T-helper 17 cell (primary cell): ENCODE measurements at regions not wholly inside any gene's neighbourhood (a gene's known extent, or its start where the extent isn't known, plus 50 kb on each side); places are given as distances from the start of the nearest gene placed in this dataset.
A peak's percentile ranks its signal among the peaks of the same experiment; 100 is the strongest.
"Not testable (repeated sequence)": the region's sequence is repeated elsewhere in the genome, so short reads cannot be mapped to it uniquely, and the experiment has no call there.

Experiments used
- ATAC-seq: fragments of 150-1000 bp; cut with Tn5 transposase; 2 replicates; pipeline ENCODE4 v1.10.0; 2021; ENCODE audit warnings: mild to moderate bottlenecking, moderate library complexity
- DNase-seq, 3 donors: peaks; one replicate each; pipeline versions ENCODE4 v3.0.0 to v3.0.0-alpha.2; 2020 to 2021
- H3K9me3 ChIP-seq: one replicate; pipeline ENCODE4 v1.7.0; 2013; ENCODE audit warnings: low read length, mild to moderate bottlenecking; ENCODE audit not compliant: control insufficient read depth, poor library complexity, severe bottlenecking
- H3K27ac Mint-ChIP-seq: one replicate; pipeline ENCODE4 v1.8.0; 2022; ENCODE audit warnings: mild to moderate bottlenecking, moderate library complexity, mixed read lengths
- H3K27me3 Mint-ChIP-seq: one replicate; pipeline ENCODE4 v1.8.0; 2022; ENCODE audit warnings: mixed read lengths
- H3K36me3 Mint-ChIP-seq: one replicate; pipeline ENCODE4 v1.8.0; 2022; ENCODE audit warnings: low read depth, mixed read lengths
- H3K4me1 Mint-ChIP-seq: one replicate; pipeline ENCODE4 v1.8.0; 2022; ENCODE audit warnings: mild to moderate bottlenecking, mixed read lengths
- H3K4me3 Mint-ChIP-seq: one replicate; pipeline ENCODE4 v1.8.0; 2022; ENCODE audit warnings: mild to moderate bottlenecking, moderate library complexity, mixed read lengths

- Mint-ChIP-seq H3K36me3 (no peaks in the 10 kb centered on the region), H3K27ac (no peak overlapping the region), H3K27me3 (peaks cover 61% of the 10 kb centered on the region), H3K4me3 (no peak overlapping the region), H3K4me1 (peaks cover 2% of the 10 kb centered on the region)
- ATAC-seq = no peak
- DNase-seq = no peak
- no peaks in the 10 kb centered on the region for H3K9me3 ChIP-seq
These were observed 94.6 kb downstream of the PMAIP1 start for GRCh38 chr18:59994357-59994756.

GRCh38 chr18:59993560-59993959 is 93.8 kb downstream of the PMAIP1 start:
- Mint-ChIP-seq H3K36me3 (no peaks in the 10 kb centered on the region), H3K4me3 (no peak overlapping the region), H3K4me1 (peaks cover 2% of the 10 kb centered on the region), H3K27ac (no peak overlapping the region), H3K27me3 (peaks cover 57% of the 10 kb centered on the region)
- no peak for DNase-seq
- ATAC-seq = no peak
- no peaks in the 10 kb centered on the region for H3K9me3 ChIP-seq

- no peaks in the 10 kb centered on the region for H3K9me3 ChIP-seq
- no peak overlapping the region for H3K4me3 Mint-ChIP-seq
- H3K36me3 Mint-ChIP-seq = no peaks in the 10 kb centered on the region
- DNase-seq (no peak), ATAC-seq (no peak)
- peaks cover 2% of the 10 kb centered on the region for H3K4me1 Mint-ChIP-seq
- peaks cover 52% of the 10 kb centered on the region for H3K27me3 Mint-ChIP-seq
- no peak overlapping the region for H3K27ac Mint-ChIP-seq
These were observed 90.5 kb downstream of the PMAIP1 start for GRCh38 chr18:59990121-59990823.

GRCh38 chr18:59988098-59988706 is 88.4 kb downstream of the PMAIP1 start:
- Mint-ChIP-seq H3K4me3 (no peak overlapping the region), H3K27me3 (peaks cover 42% of the 10 kb centered on the region), H3K4me1 (peaks cover 2% of the 10 kb centered on the region), H3K36me3 (no peaks in the 10 kb centered on the region), H3K27ac (no peak overlapping the region)
- no peaks in the 10 kb centered on the region for H3K9me3 ChIP-seq
- peak in 1 of 3 donors; percentile 21 for DNase-seq
- ATAC-seq = peak; percentile 62

GRCh38 chr18:59987102-59987501 is 87.3 kb downstream of the PMAIP1 start:
- ATAC-seq (no peak), DNase-seq (no peak)
- Mint-ChIP-seq H3K4me3 (no peak overlapping the region), H3K27me3 (peaks cover 31% of the 10 kb centered on the region), H3K27ac (no peak overlapping the region), H3K4me1 (peaks cover 2% of the 10 kb centered on the region), H3K36me3 (no peaks in the 10 kb centered on the region)
- no peaks in the 10 kb centered on the region for H3K9me3 ChIP-seq

- Mint-ChIP-seq H3K27me3 (peaks cover 30% of the 10 kb centered on the region), H3K36me3 (no peaks in the 10 kb centered on the region)
These were observed 86.3 kb downstream of the PMAIP1 start for GRCh38 chr18:59986139-59986538.

GRCh38 chr18:59985289-59985688 is 85.5 kb downstream of the PMAIP1 start:
- Mint-ChIP-seq H3K4me1 (no peaks in the 10 kb centered on the region), H3K27me3 (peaks cover 33% of the 10 kb centered on the region), H3K36me3 (no peaks in the 10 kb centered on the region), H3K4me3 (no peak overlapping the region), H3K27ac (no peak overlapping the region)
- DNase-seq = no peak
- no peak for ATAC-seq
- H3K9me3 ChIP-seq = no peaks in the 10 kb centered on the region

More at GRCh38 chr18:59986139-59986538, 86.3 kb downstream of the PMAIP1 start:
- ATAC-seq = no peak
- no peak overlapping the region for H3K27ac Mint-ChIP-seq
- no peak overlapping the region for H3K4me3 Mint-ChIP-seq
- H3K9me3 ChIP-seq = no peaks in the 10 kb centered on the region
- H3K4me1 Mint-ChIP-seq = peaks cover 2% of the 10 kb centered on the region
- DNase-seq = no peak

- Mint-ChIP-seq H3K27ac (no peak overlapping the region), H3K4me1 (no peaks in the 10 kb centered on the region), H3K4me3 (no peak overlapping the region), H3K36me3 (no peaks in the 10 kb centered on the region), H3K27me3 (peaks cover 26% of the 10 kb centered on the region)
- no peaks in the 10 kb centered on the region for H3K9me3 ChIP-seq
- ATAC-seq (no peak), DNase-seq (no peak)
These were observed 83.7 kb downstream of the PMAIP1 start for GRCh38 chr18:59983506-59983905.

- H3K4me3 Mint-ChIP-seq = no peak overlapping the region
- no peaks in the 10 kb centered on the region for H3K9me3 ChIP-seq
- ATAC-seq = no peak
- no peak for DNase-seq
- H3K36me3 Mint-ChIP-seq = no peaks in the 10 kb centered on the region
- H3K4me1 Mint-ChIP-seq = no peaks in the 10 kb centered on the region
- peaks cover 17% of the 10 kb centered on the region for H3K27me3 Mint-ChIP-seq
- H3K27ac Mint-ChIP-seq = no peak overlapping the region
These were observed 80.4 kb downstream of the PMAIP1 start for GRCh38 chr18:59980188-59980637.

GRCh38 chr18:59971871-59972428 is 72.2 kb downstream of the PMAIP1 start:
- Mint-ChIP-seq H3K4me3 (no peak overlapping the region), H3K27me3 (peaks cover 31% of the 10 kb centered on the region), H3K4me1 (peaks cover 4% of the 10 kb centered on the region), H3K36me3 (peaks cover 7% of the 10 kb centered on the region), H3K27ac (no peak overlapping the region)
- H3K9me3 ChIP-seq = no peaks in the 10 kb centered on the region
- ATAC-seq (no peak), DNase-seq (no peak)

GRCh38 chr18:59971144-59971543 is 71.3 kb downstream of the PMAIP1 start:
- peaks cover 33% of the 10 kb centered on the region for H3K27me3 Mint-ChIP-seq
- not testable (repeated sequence) for H3K4me1 Mint-ChIP-seq, DNase-seq, H3K36me3 Mint-ChIP-seq, H3K9me3 ChIP-seq, ATAC-seq, H3K27ac Mint-ChIP-seq, H3K4me3 Mint-ChIP-seq

- H3K27me3 Mint-ChIP-seq = peaks cover 47% of the 10 kb centered on the region
- not testable (repeated sequence) for DNase-seq, ATAC-seq, H3K27ac Mint-ChIP-seq, H3K4me3 Mint-ChIP-seq, H3K36me3 Mint-ChIP-seq, H3K4me1 Mint-ChIP-seq, H3K9me3 ChIP-seq
These were observed 69.8 kb downstream of the PMAIP1 start for GRCh38 chr18:59969477-59970028.

GRCh38 chr18:59968583-59968982 is 68.8 kb downstream of the PMAIP1 start:
- no peak overlapping the region for H3K27ac Mint-ChIP-seq
- H3K9me3 ChIP-seq = no peaks in the 10 kb centered on the region
- DNase-seq = no peak
- H3K36me3 Mint-ChIP-seq = peaks cover 9% of the 10 kb centered on the region
- no peak overlapping the region for H3K4me3 Mint-ChIP-seq
- peaks cover 4% of the 10 kb centered on the region for H3K4me1 Mint-ChIP-seq
- peaks cover 49% of the 10 kb centered on the region for H3K27me3 Mint-ChIP-seq
- no peak for ATAC-seq
